ENCODE measurements at regions not wholly inside any gene's neighbourhood (a gene's known extent, or its start where the extent isn't known, plus 50 kb on each side); places are given as distances from the start of the nearest gene placed in this dataset.

GRCh38 chr13:111572956-111573761 lies 252.7 kb downstream of the TEX29 start:
- WGBS, 2 donors = 90 to 92% methylated on average over 27 of the region's 27 CpGs
- no peak overlapping the region for H3K4me3 ChIP-seq (ENCODE audit: low read depth, poor library complexity, severe bottlenecking)
- DNase-seq (ENCODE audit: low spot score in 2 of 2) = no peak
- intact Hi-C loops (cut with DNase I; ENCODE audit: low total_unique reads) = no loop called here
- no peak for TF ChIP-seq POLR2A (IDR thresholded peaks at IDR 0.05)
- no peak for TF ChIP-seq CTCF (IDR thresholded peaks at IDR 0.05)

- WGBS, 2 donors = 90 to 91% methylated on average over 7 of the region's 7 CpGs
- DNase-seq (ENCODE audit: low spot score in 2 of 2) = no peak
- intact Hi-C loops (cut with DNase I; ENCODE audit: low total_unique reads) = no loop called here
- no peak for TF ChIP-seq CTCF (IDR thresholded peaks at IDR 0.05)
- TF ChIP-seq POLR2A (IDR thresholded peaks at IDR 0.05) = no peak
- no peak overlapping the region for H3K4me3 ChIP-seq (ENCODE audit: low read depth, poor library complexity, severe bottlenecking)
These were observed 253.4 kb downstream of the TEX29 start for GRCh38 chr13:111573801-111574200.

- 92% methylated on average over 9 of the region's 9 CpGs for WGBS, 2 donors
- intact Hi-C loops (cut with DNase I; ENCODE audit: low total_unique reads) = no loop called here
- no peak for TF ChIP-seq POLR2A (IDR thresholded peaks at IDR 0.05)
- no peak for TF ChIP-seq CTCF (IDR thresholded peaks at IDR 0.05)
- DNase-seq (ENCODE audit: low spot score in 2 of 2) = no peak
- H3K4me3 ChIP-seq (ENCODE audit: low read depth, poor library complexity, severe bottlenecking) = no peak overlapping the region
These were observed 254.8 kb downstream of the TEX29 start for GRCh38 chr13:111575276-111575675.

GRCh38 chr13:111575719-111576118 lies 255.3 kb downstream of the TEX29 start:
- TF ChIP-seq POLR2A (IDR thresholded peaks at IDR 0.05) (no peak), CTCF (IDR thresholded peaks at IDR 0.05) (no peak)
- intact Hi-C loops (cut with DNase I; ENCODE audit: low total_unique reads) = no loop called here
- no peak overlapping the region for H3K4me3 ChIP-seq (ENCODE audit: low read depth, poor library complexity, severe bottlenecking)
- no peak for DNase-seq (ENCODE audit: low spot score in 2 of 2)
- WGBS, 2 donors = 49 to 55% methylated on average over 5 of the region's 5 CpGs

- WGBS, 2 donors = 57 to 61% methylated on average over 9 of the region's 9 CpGs
- TF ChIP-seq POLR2A (IDR thresholded peaks at IDR 0.05) (no peak), CTCF (IDR thresholded peaks at IDR 0.05) (no peak)
- no peak overlapping the region for H3K4me3 ChIP-seq (ENCODE audit: low read depth, poor library complexity, severe bottlenecking)
- intact Hi-C loops (cut with DNase I; ENCODE audit: low total_unique reads) = no loop called here
- DNase-seq (ENCODE audit: low spot score in 2 of 2) = no peak
These were observed 256.9 kb downstream of the TEX29 start for GRCh38 chr13:111577208-111577828.
